ENCODE measurements at regions not wholly inside any gene's neighbourhood (a gene's known extent, or its start where the extent isn't known, plus 50 kb on each side); places are given as distances from the start of the nearest gene placed in this dataset.

DNA sequence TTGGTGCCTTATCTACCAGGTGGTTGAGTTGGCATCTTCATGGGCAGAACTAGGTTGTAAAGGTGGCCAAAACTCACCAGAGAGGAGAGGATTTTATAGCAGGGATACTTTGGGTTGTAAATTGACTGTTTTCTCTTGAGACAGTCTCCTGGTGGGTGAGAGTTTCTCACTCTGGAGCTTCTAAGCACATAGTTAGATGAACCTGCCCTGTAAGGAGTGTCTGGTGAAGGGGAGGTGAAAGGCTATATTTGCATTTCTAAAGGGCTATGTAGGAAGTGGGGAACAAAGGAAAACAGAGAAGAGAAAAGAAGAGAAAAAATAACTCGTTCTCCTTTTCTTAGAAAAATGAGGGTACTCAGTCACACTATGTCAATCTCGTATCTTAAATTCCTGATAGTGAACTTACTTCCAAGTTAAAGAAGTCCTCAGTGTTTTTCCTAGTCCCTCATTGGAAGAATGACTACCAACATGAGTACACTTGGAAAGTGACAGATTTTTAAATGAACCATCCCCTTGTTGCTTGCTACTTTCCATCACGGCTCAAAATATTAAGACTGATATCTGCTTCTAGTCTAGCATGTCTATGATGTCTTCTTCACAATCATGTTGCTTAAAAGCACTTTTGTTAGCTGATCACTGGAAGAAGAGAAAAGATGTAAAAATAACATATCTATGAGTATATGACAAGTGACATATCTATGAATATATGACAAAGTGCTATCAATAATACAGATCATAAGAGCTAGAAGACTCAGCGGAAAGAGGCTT lies 113.8 kb upstream of the P2RY1 start:
- H3K36me3 ChIP-seq (replicated peaks) = no peaks in the 10 kb centered on the region
- in situ Hi-C loops (cut with HindIII; ENCODE audit: low pct_ligation_motif_present, low sequenced_read_pairs) = no loop called here
- no peak for DNase-seq
- TF ChIP-seq, protein P1, sequence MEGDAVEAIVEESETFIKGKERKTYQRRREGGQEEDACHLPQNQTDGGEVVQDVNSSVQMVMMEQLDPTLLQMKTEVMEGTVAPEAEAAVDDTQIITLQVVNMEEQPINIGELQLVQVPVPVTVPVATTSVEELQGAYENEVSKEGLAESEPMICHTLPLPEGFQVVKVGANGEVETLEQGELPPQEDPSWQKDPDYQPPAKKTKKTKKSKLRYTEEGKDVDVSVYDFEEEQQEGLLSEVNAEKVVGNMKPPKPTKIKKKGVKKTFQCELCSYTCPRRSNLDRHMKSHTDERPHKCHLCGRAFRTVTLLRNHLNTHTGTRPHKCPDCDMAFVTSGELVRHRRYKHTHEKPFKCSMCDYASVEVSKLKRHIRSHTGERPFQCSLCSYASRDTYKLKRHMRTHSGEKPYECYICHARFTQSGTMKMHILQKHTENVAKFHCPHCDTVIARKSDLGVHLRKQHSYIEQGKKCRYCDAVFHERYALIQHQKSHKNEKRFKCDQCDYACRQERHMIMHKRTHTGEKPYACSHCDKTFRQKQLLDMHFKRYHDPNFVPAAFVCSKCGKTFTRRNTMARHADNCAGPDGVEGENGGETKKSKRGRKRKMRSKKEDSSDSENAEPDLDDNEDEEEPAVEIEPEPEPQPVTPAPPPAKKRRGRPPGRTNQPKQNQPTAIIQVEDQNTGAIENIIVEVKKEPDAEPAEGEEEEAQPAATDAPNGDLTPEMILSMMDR (IDR thresholded peaks at IDR 0.05; ENCODE audit: low read depth, low read length, missing control alignments) = no peak
- H3K27ac ChIP-seq = no peak overlapping the region
- no peak overlapping the region for H3K4me3 ChIP-seq (ENCODE audit: low read depth, low read length)
- H3K27me3 ChIP-seq (replicated peaks) = no peaks in the 10 kb centered on the region

DNA sequence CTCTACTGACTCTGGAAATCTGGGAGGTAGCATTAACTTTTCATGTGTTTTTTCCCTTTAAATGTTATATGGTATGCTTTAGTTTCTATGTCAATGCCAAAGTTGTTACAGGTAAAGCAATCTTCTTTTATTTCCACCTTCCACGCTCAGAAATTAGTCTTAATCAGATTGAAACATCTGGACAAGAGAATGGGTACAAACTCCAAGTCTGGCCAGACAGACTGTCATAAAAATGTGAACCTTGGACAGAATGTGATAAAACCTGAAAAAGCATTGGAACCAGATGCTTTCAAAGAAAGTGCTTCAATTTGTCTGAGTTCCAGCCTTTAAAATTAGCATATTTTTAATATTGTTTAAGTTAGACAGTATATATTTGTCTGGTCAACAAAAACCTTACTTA lies 110.7 kb upstream of the P2RY1 start:
- TF ChIP-seq, protein P1 (IDR thresholded peaks at IDR 0.05; ENCODE audit: low read depth, low read length, missing control alignments) = no peak
- in situ Hi-C loops (cut with HindIII; ENCODE audit: low pct_ligation_motif_present, low sequenced_read_pairs) = no loop called here
- Histone ChIP-seq H3K27me3 (replicated peaks) (no peaks in the 10 kb centered on the region), H3K27ac (no peak overlapping the region), H3K36me3 (replicated peaks) (no peaks in the 10 kb centered on the region), H3K4me3 (ENCODE audit: low read depth, low read length) (no peak overlapping the region)
- DNase-seq = no peak

DNA sequence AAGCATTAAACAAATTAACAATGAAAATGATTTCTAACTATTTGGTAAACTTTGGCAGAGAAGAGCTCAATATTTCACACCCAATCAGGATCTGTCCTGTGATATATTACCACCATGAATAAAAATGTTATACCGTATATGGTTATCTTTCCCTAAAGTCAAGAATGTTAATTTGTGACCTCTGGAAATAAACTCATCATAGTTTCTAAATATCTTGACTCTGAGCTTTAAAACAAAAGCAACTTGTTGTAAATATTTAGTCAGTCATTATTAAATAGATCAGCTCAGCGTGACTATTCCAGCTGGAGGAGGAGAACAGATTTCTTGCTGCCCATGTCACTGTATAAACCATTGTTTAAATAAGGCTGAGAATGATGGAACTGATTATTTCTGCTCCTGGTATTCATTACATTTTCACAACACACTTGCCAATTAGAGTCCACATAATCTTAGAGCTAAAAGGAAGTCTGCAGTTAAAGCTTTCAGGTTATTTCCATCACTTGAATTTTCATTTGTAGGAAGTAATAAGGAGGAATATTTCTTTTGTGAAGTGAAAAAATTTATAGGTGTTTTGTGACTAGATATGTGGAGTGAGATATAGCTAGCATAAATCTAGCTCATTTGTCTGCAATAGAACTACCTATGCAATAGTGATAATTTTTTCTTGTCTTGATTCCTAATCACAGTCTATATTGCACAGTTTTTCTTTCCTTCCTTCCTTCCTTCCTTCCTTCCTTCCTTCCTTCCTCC lies 106.5 kb upstream of the P2RY1 start:
- no peak overlapping the region for H3K4me3 ChIP-seq (ENCODE audit: low read depth, low read length)
- in situ Hi-C loops (cut with HindIII; ENCODE audit: low pct_ligation_motif_present, low sequenced_read_pairs) = no loop called here
- H3K27me3 ChIP-seq (replicated peaks) = no peaks in the 10 kb centered on the region
- TF ChIP-seq, protein P1 (IDR thresholded peaks at IDR 0.05; ENCODE audit: low read depth, low read length, missing control alignments) = no peak
- DNase-seq = no peak
- no peaks in the 10 kb centered on the region for H3K36me3 ChIP-seq (replicated peaks)
- no peak overlapping the region for H3K27ac ChIP-seq

DNA sequence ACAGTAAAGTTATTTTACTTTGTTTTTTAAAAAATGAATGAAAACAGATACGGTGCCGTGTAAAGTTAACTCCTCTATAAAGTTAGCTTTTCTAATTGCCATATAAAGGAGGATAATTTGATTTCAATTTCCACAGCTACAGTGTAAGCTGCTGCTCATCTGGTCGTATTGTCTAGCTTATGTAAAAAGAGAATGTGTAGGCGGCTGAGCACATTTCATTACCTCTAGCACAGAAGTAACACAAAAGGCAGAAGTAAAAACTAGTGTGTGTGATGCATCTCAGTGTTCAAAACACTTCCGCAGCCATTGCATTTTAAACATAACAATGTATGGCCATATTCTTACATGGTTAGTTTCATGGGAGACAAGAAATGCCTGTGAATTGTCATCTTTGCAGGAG lies 105.0 kb upstream of the P2RY1 start:
- Histone ChIP-seq H3K36me3 (replicated peaks) (no peaks in the 10 kb centered on the region), H3K4me3 (ENCODE audit: low read depth, low read length) (no peak overlapping the region), H3K27me3 (replicated peaks) (no peaks in the 10 kb centered on the region), H3K27ac (no peak overlapping the region)
- in situ Hi-C loops (cut with HindIII; ENCODE audit: low pct_ligation_motif_present, low sequenced_read_pairs) = no loop called here
- TF ChIP-seq, protein P1 (IDR thresholded peaks at IDR 0.05; ENCODE audit: low read depth, low read length, missing control alignments) = no peak
- no peak for DNase-seq

DNA sequence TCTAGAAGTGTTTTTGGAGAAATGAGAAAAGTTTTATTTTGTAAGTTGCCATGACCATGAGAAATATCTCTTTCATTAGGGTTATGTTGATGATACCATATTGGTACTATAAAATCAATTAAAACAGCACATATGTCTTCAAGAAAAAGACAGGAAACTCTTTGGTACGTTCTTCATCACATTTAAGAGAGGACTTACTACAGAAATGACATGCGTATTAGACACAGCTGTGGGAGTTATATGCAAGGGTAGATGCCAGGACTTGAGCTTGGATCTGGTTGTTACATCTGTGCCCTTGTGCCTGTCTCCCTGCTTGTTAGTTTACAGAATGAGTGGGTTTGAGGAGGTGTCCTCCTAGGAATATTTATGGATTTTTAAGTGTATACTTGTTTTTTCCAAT lies 103.4 kb upstream of the P2RY1 start:
- Histone ChIP-seq H3K36me3 (replicated peaks) (no peaks in the 10 kb centered on the region), H3K4me3 (ENCODE audit: low read depth, low read length) (no peak overlapping the region), H3K27ac (no peak overlapping the region), H3K27me3 (replicated peaks) (no peaks in the 10 kb centered on the region)
- DNase-seq = no peak
- TF ChIP-seq, protein P1 (IDR thresholded peaks at IDR 0.05; ENCODE audit: low read depth, low read length, missing control alignments) = no peak
- in situ Hi-C loops (cut with HindIII; ENCODE audit: low pct_ligation_motif_present, low sequenced_read_pairs) = no loop called here

All from brain microvascular endothelial cell (primary cell).